IPS-20b (cell line): ENCODE measurements at regions not wholly inside any gene's neighbourhood (a gene's known extent, or its start where the extent isn't known, plus 50 kb on each side); places are given as distances from the start of the nearest gene placed in this dataset.

ENCODE experiments used
- H3K27ac ChIP-seq: one replicate; pipeline ENCODE4 v1.5.1; 2013; ENCODE audit warnings: low read length
- H3K27me3 ChIP-seq: 2 replicates; pipeline ENCODE4 v1.6.1; 2013; ENCODE audit warnings: mild to moderate bottlenecking, low read length, inconsistent platforms; ENCODE audit not compliant: insufficient read depth
- H3K36me3 ChIP-seq: 2 replicates; pipeline ENCODE4 v1.6.1; 2013; ENCODE audit warnings: low read depth, mild to moderate bottlenecking, inconsistent platforms, low read length, moderate library complexity; ENCODE audit not compliant: insufficient read depth
- H3K4me1 ChIP-seq: 2 replicates; pipeline ENCODE4 v1.6.1; 2013; ENCODE audit warnings: mild to moderate bottlenecking, control low read depth, inconsistent platforms, low read length, moderate library complexity; ENCODE audit not compliant: insufficient read depth
- H3K4me3 ChIP-seq: 2 replicates; pipeline ENCODE4 v1.5.1; 2013; ENCODE audit warnings: mild to moderate bottlenecking, low read length, inconsistent platforms
- H3K9ac ChIP-seq: 2 replicates; pipeline ENCODE4 v1.6.1; 2013; ENCODE audit warnings: low read depth, mild to moderate bottlenecking, inconsistent platforms, low read length, moderate library complexity
- H3K9me3 ChIP-seq: 2 replicates; pipeline ENCODE4 v1.6.1; 2013; ENCODE audit warnings: mild to moderate bottlenecking, low read depth, low read length, inconsistent platforms; ENCODE audit not compliant: insufficient read depth

GRCh38 chr20:60870040-60870439 lies 382.0 kb upstream of the CDH4 start:
- Histone ChIP-seq H3K27me3 (peaks cover 21% of the 10 kb centered on the region), H3K4me1 (no peaks in the 10 kb centered on the region), H3K9me3 (no peaks in the 10 kb centered on the region), H3K9ac (no peak overlapping the region), H3K36me3 (no peaks in the 10 kb centered on the region), H3K4me3 (no peak overlapping the region), H3K27ac (no peak overlapping the region)

GRCh38 chr20:60872224-60872623 lies 379.8 kb upstream of the CDH4 start:
- Histone ChIP-seq H3K27me3 (peaks cover 24% of the 10 kb centered on the region), H3K4me3 (no peak overlapping the region), H3K9ac (no peak overlapping the region), H3K36me3 (no peaks in the 10 kb centered on the region), H3K27ac (no peak overlapping the region), H3K9me3 (no peaks in the 10 kb centered on the region), H3K4me1 (no peaks in the 10 kb centered on the region)

GRCh38 chr20:60877071-60877857 lies 374.8 kb upstream of the CDH4 start:
- H3K4me3 ChIP-seq = no peak overlapping the region
- no peaks in the 10 kb centered on the region for H3K9me3 ChIP-seq
- H3K27ac ChIP-seq = no peak overlapping the region
- H3K27me3 ChIP-seq = peaks cover 8% of the 10 kb centered on the region
- H3K4me1 ChIP-seq = no peaks in the 10 kb centered on the region
- no peaks in the 10 kb centered on the region for H3K36me3 ChIP-seq
- H3K9ac ChIP-seq = no peak overlapping the region

DNA sequence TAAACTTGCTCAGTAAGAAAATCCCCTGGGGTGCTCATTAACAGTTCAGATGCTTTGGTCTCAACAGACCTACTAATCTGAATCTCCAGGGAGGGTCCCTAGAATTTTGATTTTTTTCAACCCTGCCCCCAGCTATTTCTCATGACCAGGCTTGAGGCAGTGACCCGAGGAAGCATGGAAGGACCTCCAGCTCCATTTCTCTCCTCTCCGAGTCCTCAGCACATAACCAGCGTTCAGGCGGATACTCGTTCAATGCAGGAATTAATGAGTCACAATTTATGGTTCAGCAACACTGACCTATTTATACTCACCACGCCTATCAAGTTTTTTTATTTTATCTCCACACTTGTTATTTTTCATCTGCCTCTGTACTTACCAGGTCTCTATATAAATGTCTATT lies 369.2 kb upstream of the CDH4 start:
- Histone ChIP-seq H3K36me3 (no peaks in the 10 kb centered on the region), H3K27me3 (0 out of 2 replicates have a peak, but pooled peaks cover 5% of the 10 kb centered on the region), H3K4me1 (no peaks in the 10 kb centered on the region), H3K27ac (no peak overlapping the region), H3K4me3 (no peak overlapping the region), H3K9ac (no peak overlapping the region), H3K9me3 (no peaks in the 10 kb centered on the region)

GRCh38 chr20:60883496-60883895 lies 368.6 kb upstream of the CDH4 start:
- Histone ChIP-seq H3K9ac (no peak overlapping the region), H3K4me3 (no peak overlapping the region), H3K27me3 (0 out of 2 replicates have a peak, but pooled peaks cover 5% of the 10 kb centered on the region), H3K9me3 (no peaks in the 10 kb centered on the region), H3K27ac (no peak overlapping the region), H3K36me3 (no peaks in the 10 kb centered on the region), H3K4me1 (no peaks in the 10 kb centered on the region)

- Histone ChIP-seq H3K9me3 (no peaks in the 10 kb centered on the region), H3K4me3 (no peak overlapping the region), H3K9ac (no peak overlapping the region), H3K27me3 (peaks cover 8% of the 10 kb centered on the region; the same call in 1 of the 2 replicates), H3K27ac (no peak overlapping the region), H3K4me1 (no peaks in the 10 kb centered on the region), H3K36me3 (no peaks in the 10 kb centered on the region)
Measured at GRCh38 chr20:60884277-60884676, 367.8 kb upstream of the CDH4 start.

DNA sequence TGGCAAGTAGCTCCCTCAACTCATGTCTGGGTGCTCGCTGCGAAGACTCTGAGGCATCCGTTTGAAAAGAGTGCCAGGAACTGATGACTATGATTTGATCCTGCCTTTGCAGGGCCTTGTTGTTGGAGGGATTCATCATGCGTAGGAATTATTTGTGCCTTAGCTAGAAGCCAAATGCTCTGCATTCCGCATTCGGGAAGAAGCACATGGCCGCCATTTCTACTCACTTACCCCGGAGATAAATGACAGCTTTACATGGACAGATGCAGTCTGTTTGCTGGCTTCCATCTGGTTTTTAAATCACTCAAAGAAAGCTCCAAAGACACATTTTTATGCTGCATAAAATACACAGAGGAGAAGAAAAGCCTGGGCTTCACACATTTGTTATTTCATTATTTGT lies 363.3 kb upstream of the CDH4 start:
- Histone ChIP-seq H3K9me3 (no peaks in the 10 kb centered on the region), H3K36me3 (no peaks in the 10 kb centered on the region), H3K27me3 (peaks cover 14% of the 10 kb centered on the region; the same call in 1 of the 2 replicates), H3K4me3 (no peak overlapping the region), H3K27ac (no peak overlapping the region), H3K9ac (no peak overlapping the region), H3K4me1 (no peaks in the 10 kb centered on the region)

- no peaks in the 10 kb centered on the region for H3K9me3 ChIP-seq
- no peak overlapping the region for H3K27ac ChIP-seq
- H3K36me3 ChIP-seq = no peaks in the 10 kb centered on the region
- H3K9ac ChIP-seq = no peak overlapping the region
- H3K4me3 ChIP-seq = no peak overlapping the region
- peaks cover 7% of the 10 kb centered on the region; the same call in 1 of the 2 replicates for H3K4me1 ChIP-seq
- peaks cover 9% of the 10 kb centered on the region; the same call in 1 of the 2 replicates for H3K27me3 ChIP-seq
Measured at GRCh38 chr20:60892095-60892813, 359.8 kb upstream of the CDH4 start.

GRCh38 chr20:60894091-60894490 lies 358.0 kb upstream of the CDH4 start:
- Histone ChIP-seq H3K27ac (no peak overlapping the region), H3K27me3 (peaks cover 8% of the 10 kb centered on the region; the same call in 1 of the 2 replicates), H3K4me3 (no peak overlapping the region), H3K9me3 (no peaks in the 10 kb centered on the region), H3K36me3 (no peaks in the 10 kb centered on the region), H3K4me1 (peaks cover 18% of the 10 kb centered on the region; the same call in 1 of the 2 replicates), H3K9ac (no peak overlapping the region)

GRCh38 chr20:60895363-60896079 lies 356.5 kb upstream of the CDH4 start:
- H3K4me3 ChIP-seq = no peak overlapping the region
- H3K27ac ChIP-seq = no peak overlapping the region
- no peaks in the 10 kb centered on the region for H3K9me3 ChIP-seq
- H3K9ac ChIP-seq = no peak overlapping the region
- no peaks in the 10 kb centered on the region for H3K27me3 ChIP-seq
- no peaks in the 10 kb centered on the region for H3K36me3 ChIP-seq
- peaks cover 23% of the 10 kb centered on the region; the same call in 1 of the 2 replicates for H3K4me1 ChIP-seq

DNA sequence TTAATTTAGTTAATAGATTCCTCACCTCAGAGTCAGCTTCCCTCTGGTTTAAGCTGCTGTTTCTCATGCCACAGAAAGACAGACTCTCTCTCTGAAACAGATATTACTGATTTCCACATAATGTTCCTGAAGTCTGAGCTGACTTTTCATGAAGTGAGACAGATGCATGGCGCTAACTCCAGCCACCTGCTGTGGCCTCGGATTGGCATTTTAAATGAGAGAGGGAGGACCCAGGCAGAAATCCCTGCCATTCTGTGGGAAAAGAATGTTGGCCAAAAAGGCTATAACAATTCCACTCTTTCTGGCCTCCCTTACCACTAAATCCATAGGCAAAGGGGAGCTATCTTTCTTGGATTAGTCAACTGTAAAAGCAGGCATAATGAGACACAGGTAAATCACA lies 354.1 kb upstream of the CDH4 start:
- no peaks in the 10 kb centered on the region for H3K36me3 ChIP-seq
- H3K27ac ChIP-seq = no peak overlapping the region
- no peaks in the 10 kb centered on the region for H3K27me3 ChIP-seq
- no peak overlapping the region for H3K9ac ChIP-seq
- no peak overlapping the region for H3K4me3 ChIP-seq
- peaks cover 27% of the 10 kb centered on the region; the same call in 1 of the 2 replicates for H3K4me1 ChIP-seq
- H3K9me3 ChIP-seq = no peaks in the 10 kb centered on the region; the same call in 1 of the 2 replicates
